Neuronal stem cell (in vitro differentiated cells): ENCODE measurements at regions not wholly inside any gene's neighbourhood (a gene's known extent, or its start where the extent isn't known, plus 50 kb on each side); places are given as distances from the start of the nearest gene placed in this dataset.

Experiments
- DNase-seq: peaks from one replicate; pipeline ENCODE4 v3.0.0-alpha.2; 2013; ENCODE audit warnings: low spot score
- H2AFZ ChIP-seq: one replicate; pipeline ENCODE4 v1.6.1; 2013; ENCODE audit warnings: mild to moderate bottlenecking, low read length, inconsistent platforms
- H2AK5ac ChIP-seq: 2 replicates; pipeline ENCODE4 v1.6.1; 2013; ENCODE audit warnings: low read depth, mild to moderate bottlenecking, inconsistent platforms, low read length, moderate library complexity, mixed read lengths
- H2BK120ac ChIP-seq: 2 replicates; pipeline ENCODE4 v1.6.1; 2013; ENCODE audit warnings: low read depth, mild to moderate bottlenecking, inconsistent platforms, low read length, moderate library complexity, mixed read lengths
- H2BK12ac ChIP-seq: one replicate; pipeline ENCODE4 v1.6.1; 2013; ENCODE audit warnings: low read length, inconsistent platforms
- H2BK15ac ChIP-seq: 2 replicates; pipeline ENCODE4 v1.6.1; 2013; ENCODE audit warnings: mild to moderate bottlenecking, low read length, inconsistent platforms, mixed read lengths
- H2BK5ac ChIP-seq: one replicate; pipeline ENCODE4 v1.6.1; 2013; ENCODE audit warnings: inconsistent platforms, mild to moderate bottlenecking, low read length, moderate library complexity
- H3K14ac ChIP-seq: one replicate; pipeline ENCODE4 v1.6.1; 2013; ENCODE audit warnings: low read length, inconsistent platforms
- H3K18ac ChIP-seq: 2 replicates; pipeline ENCODE4 v1.6.1; 2013; ENCODE audit warnings: low read length, inconsistent platforms
- H3K23ac ChIP-seq: 2 replicates; pipeline ENCODE4 v1.6.1; 2013; ENCODE audit warnings: low read depth, mild to moderate bottlenecking, mixed read lengths, low read length, inconsistent platforms; ENCODE audit not compliant: poor library complexity
- H3K27ac ChIP-seq: replicated peaks from 3 replicates; pipeline ENCODE4 v1.5.1; 2013; ENCODE audit warnings: low read length, inconsistent platforms
- H3K27me3 ChIP-seq, 3 experiments: 2 replicates each; pipeline ENCODE4 v1.6.1; 2013; ENCODE audit warnings: low read length in 3 of 3, mild to moderate bottlenecking in 2 of 3, inconsistent platforms in 1 of 3, low read depth in 1 of 3, mixed read lengths in 1 of 3, moderate library complexity in 1 of 3; ENCODE audit not compliant: control insufficient read depth in 3 of 3, insufficient read depth in 3 of 3
- H3K36me3 ChIP-seq, 2 donors: replicated peaks in 1 of 2; 2 replicates each; pipeline ENCODE4 v1.6.1; 2013; ENCODE audit warnings: low read length in 2 of 2; ENCODE audit not compliant: control insufficient read depth in 2 of 2, insufficient read depth in 2 of 2
- H3K4ac ChIP-seq: 2 replicates; pipeline ENCODE4 v1.6.1; 2013; ENCODE audit warnings: inconsistent platforms, mild to moderate bottlenecking, low read length, moderate library complexity
- H3K4me1 ChIP-seq, 2 donors: 1 replicate in 1 of 2; 2 replicates in 1 of 2; pipeline ENCODE4 v1.6.1; 2013; ENCODE audit warnings: low read length in 2 of 2, low read depth in 1 of 2; ENCODE audit not compliant: control insufficient read depth in 2 of 2, insufficient read depth in 1 of 2
- H3K4me2 ChIP-seq: one replicate; pipeline ENCODE4 v1.6.1; 2013; ENCODE audit warnings: mild to moderate bottlenecking, low read length, inconsistent platforms; ENCODE audit not compliant: insufficient read depth, poor library complexity, severe bottlenecking
- H3K4me3 ChIP-seq, 2 donors: 2 replicates each; pipeline ENCODE4 v1.5.1; 2013; ENCODE audit warnings: low read length in 2 of 2, mild to moderate bottlenecking in 2 of 2, inconsistent platforms in 1 of 2, moderate library complexity in 1 of 2
- H3K79me1 ChIP-seq: one replicate; pipeline ENCODE4 v1.6.1; 2013; ENCODE audit warnings: low read depth, mild to moderate bottlenecking, inconsistent platforms, low read length, moderate library complexity
- H3K9ac ChIP-seq: one replicate; pipeline ENCODE4 v1.6.1; 2013; ENCODE audit warnings: mild to moderate bottlenecking, low read depth, low read length, inconsistent platforms; ENCODE audit not compliant: poor library complexity
- H3K9me3 ChIP-seq, 2 donors: replicated peaks in 1 of 2; 2 replicates each; pipeline versions ENCODE3 to v1.6.1; 2013; ENCODE audit warnings: low read length in 2 of 2, mild to moderate bottlenecking in 2 of 2, inconsistent platforms in 1 of 2, low read depth in 1 of 2, mixed read lengths in 1 of 2, moderate library complexity in 1 of 2; ENCODE audit not compliant: control insufficient read depth in 2 of 2, insufficient read depth in 1 of 2
- H4K8ac ChIP-seq: one replicate; pipeline ENCODE4 v1.6.1; 2013; ENCODE audit warnings: low read depth, mild to moderate bottlenecking, inconsistent platforms, low read length, moderate library complexity
- H4K91ac ChIP-seq: one replicate; pipeline ENCODE4 v1.6.1; 2013; ENCODE audit warnings: low read length, low read depth, mild to moderate bottlenecking, inconsistent platforms; ENCODE audit not compliant: poor library complexity
- WGBS, 2 donors: extraction: QIAGEN DNeasy Blood & Tissue Kit; methylation state at CpG; one replicate each; pipeline ENCODE4 v1.1.7; 2013; ENCODE audit warnings: missing lambda C conversion rate in 2 of 2, mixed read lengths in 1 of 2; ENCODE audit not compliant: insufficient read length in 2 of 2, insufficient replicate concordance in 1 of 2; ENCODE audit errors: extremely low coverage in 2 of 2; 5-methylcytosine and 5-hydroxymethylcytosine counted together

- H2BK120ac ChIP-seq = no peak overlapping the region
- no peak overlapping the region for H3K9ac ChIP-seq
- no peak for DNase-seq
- H4K91ac ChIP-seq = no peak overlapping the region
- no peak overlapping the region for H4K8ac ChIP-seq
- H3K23ac ChIP-seq = no peak overlapping the region
- peaks cover 13 to 32% of the 10 kb centered on the region in 2 donors for H3K4me1 ChIP-seq
- H3K9me3 ChIP-seq = no peaks in the 10 kb centered on the region
- H3K14ac ChIP-seq = no peak overlapping the region
- no peaks in the 10 kb centered on the region for H3K27me3 ChIP-seq
- no peak overlapping the region for H3K27ac ChIP-seq
- H3K4me2 ChIP-seq = no peak overlapping the region
- no peaks in the 10 kb centered on the region for H3K36me3 ChIP-seq
- H2BK12ac ChIP-seq = no peak overlapping the region
- WGBS, 2 donors = no CpG with 5 or more reads among the region's 1 CpG
- H3K4ac ChIP-seq = no peak overlapping the region
- H3K4me3 ChIP-seq = no peak overlapping the region
- no peak overlapping the region for H3K18ac ChIP-seq
- no peak overlapping the region for H2BK15ac ChIP-seq
- H2AK5ac ChIP-seq = no peak overlapping the region
- peak overlapping the region; percentile 37 for H2AFZ ChIP-seq
- no peak overlapping the region for H2BK5ac ChIP-seq
- no peaks in the 10 kb centered on the region for H3K79me1 ChIP-seq
Observed at GRCh38 chr6:90442366-90442765, 144.5 kb downstream of the MAP3K7 start.

- H3K27ac ChIP-seq = no peak overlapping the region
- no peak overlapping the region for H2AK5ac ChIP-seq
- H3K4ac ChIP-seq = no peak overlapping the region
- H4K91ac ChIP-seq = no peak overlapping the region
- H3K4me1 ChIP-seq = peaks cover 15 to 32% of the 10 kb centered on the region in 2 donors
- DNase-seq = no peak
- no peak overlapping the region for H2BK12ac ChIP-seq
- H3K9me3 ChIP-seq = no peaks in the 10 kb centered on the region
- no peak overlapping the region for H2BK15ac ChIP-seq
- H3K23ac ChIP-seq = no peak overlapping the region
- WGBS, 2 donors = no CpG with 5 or more reads among the region's 8 CpGs
- no peak overlapping the region for H2AFZ ChIP-seq
- no peaks in the 10 kb centered on the region for H3K36me3 ChIP-seq
- no peaks in the 10 kb centered on the region for H3K27me3 ChIP-seq
- no peak overlapping the region for H3K14ac ChIP-seq
- no peak overlapping the region for H4K8ac ChIP-seq
- no peaks in the 10 kb centered on the region for H3K79me1 ChIP-seq
- H2BK5ac ChIP-seq = no peak overlapping the region
- no peak overlapping the region for H2BK120ac ChIP-seq
- no peak overlapping the region for H3K9ac ChIP-seq
- H3K4me3 ChIP-seq = no peak overlapping the region
- no peak overlapping the region for H3K18ac ChIP-seq
- H3K4me2 ChIP-seq = no peak overlapping the region
Observed at GRCh38 chr6:90440586-90441283, 144.1 kb upstream of the BACH2 start.

GRCh38 chr6:90439586-90439985 is 142.9 kb upstream of the BACH2 start:
- Histone ChIP-seq H2AK5ac (no peak overlapping the region), H3K14ac (no peak overlapping the region), H4K91ac (no peak overlapping the region), H2BK120ac (no peak overlapping the region), H3K4ac (no peak overlapping the region), H2BK12ac (no peak overlapping the region), H3K36me3 (no peaks in the 10 kb centered on the region), H3K18ac (no peak overlapping the region), H3K79me1 (no peaks in the 10 kb centered on the region), H3K4me1 (peaks cover 22 to 39% of the 10 kb centered on the region in 2 donors), H3K4me2 (no peak overlapping the region), H3K23ac (no peak overlapping the region), H3K27ac (no peak overlapping the region), H3K4me3 (no peak overlapping the region), H3K9me3 (no peaks in the 10 kb centered on the region), H3K9ac (no peak overlapping the region), H2AFZ (peak overlapping the region; percentile 36), H4K8ac (no peak overlapping the region), H2BK5ac (no peak overlapping the region), H3K27me3 (no peaks in the 10 kb centered on the region), H2BK15ac (no peak overlapping the region)
- no CpG with 5 or more reads among the region's 2 CpGs for WGBS, 2 donors
- no peak for DNase-seq

GRCh38 chr6:90436403-90436802 is 139.8 kb upstream of the BACH2 start:
- H2BK5ac ChIP-seq = no peak overlapping the region
- no peak overlapping the region for H3K23ac ChIP-seq
- no peak overlapping the region for H2AK5ac ChIP-seq
- no peaks in the 10 kb centered on the region for H3K79me1 ChIP-seq
- H2BK12ac ChIP-seq = no peak overlapping the region
- DNase-seq = no peak
- H3K4ac ChIP-seq = no peak overlapping the region
- no peak overlapping the region for H2AFZ ChIP-seq
- WGBS, 2 donors = no CpG with 5 or more reads among the region's 1 CpG
- no peaks in the 10 kb centered on the region for H3K36me3 ChIP-seq
- H2BK120ac ChIP-seq = no peak overlapping the region
- H3K4me3 ChIP-seq = no peak overlapping the region
- H4K8ac ChIP-seq = no peak overlapping the region
- no peak overlapping the region for H3K4me2 ChIP-seq
- no peak overlapping the region for H3K27ac ChIP-seq
- no peaks in the 10 kb centered on the region for H3K27me3 ChIP-seq
- no peak overlapping the region for H3K9ac ChIP-seq
- H2BK15ac ChIP-seq = no peak overlapping the region
- H3K14ac ChIP-seq = no peak overlapping the region
- H3K18ac ChIP-seq = no peak overlapping the region
- H4K91ac ChIP-seq = no peak overlapping the region
- H3K9me3 ChIP-seq = peaks cover 0 to 8% of the 10 kb centered on the region in 2 donors
- peaks cover 11% of the 10 kb centered on the region in 2 donors for H3K4me1 ChIP-seq
